ENCODE measurements at regions not wholly inside any gene's neighbourhood (a gene's known extent, or its start where the extent isn't known, plus 50 kb on each side); places are given as distances from the start of the nearest gene placed in this dataset.

DNA sequence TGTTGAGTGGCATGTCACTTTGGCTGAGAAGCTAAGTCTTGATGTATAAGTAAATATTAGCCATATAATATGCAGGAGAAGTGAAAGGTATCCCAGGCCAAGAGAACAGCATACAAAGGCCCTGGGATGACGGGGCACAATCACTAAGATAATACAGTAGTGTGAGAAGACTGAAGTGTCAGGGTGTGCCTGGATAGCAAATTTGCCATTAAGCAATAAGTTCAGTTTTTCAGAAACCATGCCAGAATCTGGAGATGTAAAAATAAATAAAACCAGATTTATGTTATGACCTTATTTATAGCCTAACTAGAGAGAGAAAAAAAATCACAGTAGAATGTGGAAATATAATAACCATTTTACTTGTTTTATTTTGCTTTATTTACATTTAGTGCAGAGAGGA, 1858.7 kb upstream of the CELF4 start:
- TF ChIP-seq, protein P1, sequence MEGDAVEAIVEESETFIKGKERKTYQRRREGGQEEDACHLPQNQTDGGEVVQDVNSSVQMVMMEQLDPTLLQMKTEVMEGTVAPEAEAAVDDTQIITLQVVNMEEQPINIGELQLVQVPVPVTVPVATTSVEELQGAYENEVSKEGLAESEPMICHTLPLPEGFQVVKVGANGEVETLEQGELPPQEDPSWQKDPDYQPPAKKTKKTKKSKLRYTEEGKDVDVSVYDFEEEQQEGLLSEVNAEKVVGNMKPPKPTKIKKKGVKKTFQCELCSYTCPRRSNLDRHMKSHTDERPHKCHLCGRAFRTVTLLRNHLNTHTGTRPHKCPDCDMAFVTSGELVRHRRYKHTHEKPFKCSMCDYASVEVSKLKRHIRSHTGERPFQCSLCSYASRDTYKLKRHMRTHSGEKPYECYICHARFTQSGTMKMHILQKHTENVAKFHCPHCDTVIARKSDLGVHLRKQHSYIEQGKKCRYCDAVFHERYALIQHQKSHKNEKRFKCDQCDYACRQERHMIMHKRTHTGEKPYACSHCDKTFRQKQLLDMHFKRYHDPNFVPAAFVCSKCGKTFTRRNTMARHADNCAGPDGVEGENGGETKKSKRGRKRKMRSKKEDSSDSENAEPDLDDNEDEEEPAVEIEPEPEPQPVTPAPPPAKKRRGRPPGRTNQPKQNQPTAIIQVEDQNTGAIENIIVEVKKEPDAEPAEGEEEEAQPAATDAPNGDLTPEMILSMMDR (IDR thresholded peaks at IDR 0.05): no peak
- TF ChIP-seq POLR2A (IDR thresholded peaks at IDR 0.05): no peak
- no peak for TF ChIP-seq EP300 (IDR thresholded peaks at IDR 0.05; ENCODE audit: low read depth)
- TF ChIP-seq POLR2AphosphoS5 (IDR thresholded peaks at IDR 0.05): no peak
